Right ventricle myocardium superior (tissue), 1 donor: ENCODE measurements at regions not wholly inside any gene's neighbourhood (a gene's known extent, or its start where the extent isn't known, plus 50 kb on each side); places are given as distances from the start of the nearest gene placed in this dataset.
"Not testable (repeated sequence)": the region's sequence is repeated elsewhere in the genome, so short reads cannot be mapped to it uniquely, and the experiment has no call there.

ENCODE experiments used
- ATAC-seq: fragments of 200-7000 bp; cut with Tn5 transposase; one replicate; pipeline ENCODE4 v1.9.1; 2020; ENCODE audit warnings: mild to moderate bottlenecking; ENCODE audit not compliant: poor library complexity
- DNase-seq: peaks from one replicate; pipeline ENCODE4 v3.0.0-alpha.2; 2020
- intact Hi-C: fragments of 100-400 bp; cut with DNase I; formaldehyde crosslinking; loops from one replicate; pipeline ENCODE4 v1.11.2; 2022
- donor health status: DM: no; HTN: yes; CAD: no; lungs with severe emphysema.

DNA sequence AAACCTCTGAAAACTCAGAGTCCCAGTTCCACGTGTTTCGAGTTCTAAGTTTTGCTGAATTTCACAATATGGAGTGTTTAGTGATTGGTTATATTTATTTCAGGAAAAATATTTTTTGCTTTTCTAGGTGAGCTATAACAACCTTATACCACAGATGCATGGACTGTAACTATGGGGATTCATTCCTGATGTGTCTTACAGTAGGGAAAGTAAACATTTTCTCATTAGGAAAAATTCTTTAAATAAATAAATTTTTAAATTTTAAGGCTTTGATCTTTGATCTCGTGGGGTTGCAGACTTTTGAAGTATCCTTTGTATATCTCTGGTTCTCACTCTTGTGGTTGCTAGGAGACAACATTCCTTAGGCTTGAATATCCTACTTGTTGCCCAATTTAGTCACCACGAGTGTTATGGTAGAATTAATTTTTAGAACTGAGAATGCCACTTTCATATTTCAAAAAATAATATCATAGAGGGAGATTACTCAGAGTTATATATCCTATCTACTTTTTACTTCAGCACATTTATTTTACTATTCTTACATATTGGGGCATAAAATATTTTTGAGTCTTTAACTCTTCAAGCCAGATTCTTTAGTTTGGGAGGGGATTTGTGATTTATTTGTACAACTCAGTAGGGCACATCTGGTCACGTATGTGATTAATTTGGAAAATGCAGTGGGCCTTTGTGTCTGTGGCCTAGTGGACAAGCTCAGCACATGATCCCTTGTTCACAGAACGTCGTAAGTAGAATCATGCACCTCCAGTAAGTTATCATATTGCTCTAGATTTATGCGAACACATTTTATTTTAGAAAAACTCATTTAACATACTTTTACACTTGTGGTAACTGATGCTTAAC lies 224.0 kb downstream of the TTC6 start:
- intact Hi-C loops, result no loop called here
- DNase-seq, result no peak
- no peak for ATAC-seq

DNA sequence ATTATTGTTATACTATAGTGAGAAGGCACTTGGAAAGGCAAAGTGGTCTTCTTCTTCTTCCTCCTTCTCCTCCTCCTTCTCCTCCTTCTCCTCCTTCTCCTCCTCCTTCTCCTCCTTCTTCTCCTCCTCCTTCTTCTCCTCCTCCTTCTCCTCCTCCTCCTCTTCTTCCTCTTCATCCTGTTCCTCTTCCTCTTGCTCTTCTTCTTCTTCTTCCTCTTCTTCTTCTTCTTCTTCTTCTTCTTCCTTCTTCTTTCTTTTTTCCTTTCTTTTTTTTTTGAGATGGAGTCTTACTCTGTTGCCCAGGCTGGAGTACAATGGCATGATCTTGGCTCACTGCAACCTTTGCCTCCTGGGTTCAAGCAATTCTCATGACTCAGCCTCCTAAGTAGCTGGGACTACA lies 225.4 kb downstream of the TTC6 start:
- intact Hi-C loops, DNase-seq, ATAC-seq: not testable (repeated sequence)

DNA sequence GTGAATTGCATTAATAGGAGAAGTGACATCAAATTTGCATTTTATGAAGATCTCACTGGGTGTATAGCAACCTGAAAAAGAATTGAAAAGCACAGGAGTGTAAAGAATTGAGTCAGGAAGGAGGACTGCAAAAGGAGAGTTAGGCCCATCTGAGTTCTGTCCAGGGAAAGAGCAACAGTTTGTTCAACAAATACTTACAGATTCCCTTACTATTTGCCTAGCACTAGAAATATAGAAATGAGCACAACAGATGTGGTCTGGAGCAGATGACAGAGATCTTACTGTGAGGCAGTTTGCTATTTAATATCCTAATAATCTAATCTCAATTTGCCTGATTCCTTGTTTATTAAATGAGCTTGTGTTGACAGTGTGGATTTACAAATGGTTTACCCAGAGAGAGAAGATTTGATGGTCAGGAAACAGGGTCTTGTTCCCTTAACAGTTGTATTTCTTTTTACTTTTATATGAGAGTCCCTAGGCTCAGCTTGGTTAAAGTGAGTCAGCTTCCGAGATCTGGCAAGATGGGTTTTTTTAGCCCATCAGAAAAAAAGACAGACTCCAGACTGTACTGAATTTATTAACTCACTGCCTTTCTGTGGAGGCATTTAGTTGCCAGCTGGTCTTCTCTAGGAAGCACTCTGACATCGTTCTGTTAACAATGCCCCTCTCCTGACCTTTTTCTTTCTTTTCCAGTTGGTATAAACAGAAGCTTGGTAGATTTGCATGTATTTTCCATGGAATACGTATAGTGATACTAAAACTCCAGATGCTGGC lies 229.7 kb downstream of the TTC6 start:
- ATAC-seq, result no peak
- DNase-seq, result no peak
- intact Hi-C loops, result no loop called here

DNA sequence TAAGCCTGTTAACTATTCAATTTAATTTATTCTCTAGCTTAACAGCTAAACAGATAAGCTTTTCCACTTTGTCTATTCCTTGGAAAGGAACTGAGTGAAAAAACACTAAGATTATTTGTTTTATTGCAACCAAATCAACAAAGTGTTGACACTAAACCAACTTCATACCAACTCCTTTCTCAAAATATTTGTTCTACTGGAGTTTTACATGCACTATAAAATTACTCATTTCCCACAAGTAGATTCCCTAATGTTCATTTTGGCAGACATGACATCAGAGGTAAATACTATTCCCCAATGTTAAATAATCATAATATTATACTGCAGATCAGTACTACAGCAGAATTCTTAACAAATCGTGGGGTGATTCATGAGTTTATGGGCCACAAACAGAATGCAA lies 231.4 kb downstream of the TTC6 start:
- ATAC-seq, result no peak
- intact Hi-C loops, result no loop called here
- DNase-seq, result no peak

DNA sequence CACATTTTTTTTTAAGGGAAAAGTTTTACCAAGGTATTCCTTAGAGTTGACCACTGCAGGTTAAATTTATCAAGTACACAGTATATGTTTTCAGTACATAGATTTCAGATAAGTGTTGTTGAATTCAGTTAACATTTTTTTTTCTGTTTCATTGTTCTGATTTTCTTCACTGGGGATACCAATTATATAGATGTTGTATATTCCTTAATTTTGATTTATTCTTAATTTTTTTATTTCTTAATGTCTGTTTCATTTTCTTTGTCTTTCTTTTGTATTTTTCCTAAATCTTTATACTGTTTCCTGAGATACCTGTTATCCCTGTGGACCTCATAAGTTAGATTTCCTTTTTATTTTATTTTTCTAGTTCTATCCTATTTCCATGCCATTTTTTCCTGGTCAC lies 234.8 kb downstream of the TTC6 start:
- ATAC-seq (no peak), DNase-seq (no peak)
- intact Hi-C loops, result no loop called here

DNA sequence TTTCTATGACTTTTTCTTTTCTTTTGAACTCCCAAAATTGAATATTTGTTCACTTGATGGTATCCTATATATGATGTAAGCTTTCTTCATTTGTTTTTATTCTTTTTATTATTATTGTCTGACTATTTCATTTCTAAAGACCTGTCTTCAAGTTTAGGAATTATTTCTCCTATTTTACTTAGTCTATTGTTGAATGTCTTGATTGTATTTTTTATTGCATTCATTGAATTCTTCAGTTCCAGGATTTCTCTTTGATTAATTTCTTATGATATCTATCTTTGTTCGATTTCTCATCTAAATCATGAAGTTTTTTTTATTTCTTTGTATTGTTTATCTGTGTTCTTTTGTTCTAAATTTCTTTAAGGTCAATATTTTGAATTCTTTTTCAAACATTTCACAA lies 238.8 kb downstream of the TTC6 start:
- DNase-seq (no peak), ATAC-seq (no peak)
- intact Hi-C loops, result no loop called here

DNA sequence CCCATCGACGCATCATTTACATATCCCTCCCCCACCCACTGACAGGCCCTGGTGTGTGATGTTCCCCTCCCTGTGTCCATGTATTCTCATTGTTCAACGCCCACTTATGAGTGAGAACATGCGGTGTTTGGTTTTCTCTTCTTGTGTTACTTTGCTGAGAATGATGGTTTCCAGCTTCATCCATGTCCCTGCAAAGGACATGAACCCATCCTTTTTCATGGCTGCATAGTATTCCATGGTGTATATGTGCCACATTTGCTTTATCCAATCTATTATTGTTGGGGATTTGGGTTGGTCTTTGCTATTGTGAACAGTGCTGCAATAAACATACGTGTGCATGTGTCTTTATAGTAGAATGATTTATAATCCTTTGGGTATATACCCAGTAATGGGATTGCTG lies 243.3 kb downstream of the TTC6 start:
- DNase-seq, intact Hi-C loops, ATAC-seq: not testable (repeated sequence)

DNA sequence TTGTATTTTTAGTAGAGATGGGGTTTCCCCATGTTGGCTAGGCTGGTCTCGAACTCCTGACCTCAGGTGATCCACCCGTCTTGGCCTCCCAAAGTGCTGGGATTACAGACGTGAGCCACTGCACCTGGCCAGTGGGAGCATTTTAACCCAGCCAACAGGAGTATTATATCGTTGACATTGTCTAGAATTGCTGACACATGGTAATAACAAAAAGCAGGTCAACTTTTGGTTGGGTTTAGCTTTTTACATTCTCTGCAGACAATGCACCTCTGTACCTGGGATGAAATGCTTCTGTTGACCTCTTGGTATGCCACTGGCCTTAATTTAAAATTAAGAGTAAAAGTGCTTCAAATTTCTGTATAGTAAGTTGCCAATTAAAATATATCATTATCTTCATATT lies 245.6 kb downstream of the TTC6 start:
- ATAC-seq, intact Hi-C loops, DNase-seq: not testable (repeated sequence)

DNA sequence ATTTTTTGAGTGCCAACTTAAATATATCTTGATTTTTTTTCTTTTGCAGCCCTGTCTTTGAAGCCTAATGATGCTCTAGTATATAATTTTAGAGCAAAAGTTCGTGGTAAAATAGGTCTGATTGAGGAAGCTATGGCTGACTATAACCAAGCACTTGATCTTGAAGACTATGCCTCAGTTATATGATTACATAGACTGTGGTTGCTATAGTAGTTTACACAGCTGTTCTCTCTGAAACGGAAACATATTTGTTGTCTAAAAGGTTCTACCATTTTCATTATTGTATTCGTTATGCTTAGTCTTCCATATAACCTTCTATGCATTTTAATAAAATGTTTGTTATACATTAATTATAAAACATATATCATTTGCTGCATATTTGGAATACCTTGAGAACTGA lies 246.7 kb downstream of the TTC6 start:
- ATAC-seq (no peak), DNase-seq (no peak)
- intact Hi-C loops, result no loop called here

DNA sequence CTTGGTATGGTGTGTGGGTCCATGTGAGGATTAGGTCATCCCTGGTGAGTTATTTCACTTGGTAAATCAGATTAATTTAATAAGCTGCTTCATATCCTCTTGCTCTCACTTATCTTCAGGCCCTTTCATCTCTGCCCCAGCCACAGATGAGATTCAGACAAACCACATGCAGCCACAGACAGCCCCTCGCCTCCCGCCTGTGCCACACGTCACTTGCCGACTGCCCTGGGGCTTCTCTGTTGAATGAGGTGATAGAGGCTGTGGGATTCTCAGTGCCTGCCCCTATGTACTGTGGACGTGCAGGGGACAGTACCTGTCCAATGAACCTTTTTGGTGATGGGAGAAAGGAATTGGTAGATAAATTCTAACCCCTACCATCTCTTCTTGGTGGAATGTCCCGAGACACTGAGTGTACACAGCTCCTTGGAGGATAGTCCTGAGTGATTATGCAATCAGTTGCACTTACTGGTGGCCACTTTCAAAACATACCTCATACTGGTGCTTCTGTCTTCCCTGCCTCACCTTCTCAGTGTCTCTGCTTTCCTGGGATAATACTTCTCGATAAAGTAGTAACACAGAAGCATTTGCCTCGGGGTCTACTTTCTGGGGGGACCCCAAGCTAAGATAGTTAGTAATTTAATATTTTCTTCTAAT lies 248.7 kb downstream of the TTC6 start:
- intact Hi-C loops, result no loop called here
- no peak for DNase-seq
- ATAC-seq, result no peak

DNA sequence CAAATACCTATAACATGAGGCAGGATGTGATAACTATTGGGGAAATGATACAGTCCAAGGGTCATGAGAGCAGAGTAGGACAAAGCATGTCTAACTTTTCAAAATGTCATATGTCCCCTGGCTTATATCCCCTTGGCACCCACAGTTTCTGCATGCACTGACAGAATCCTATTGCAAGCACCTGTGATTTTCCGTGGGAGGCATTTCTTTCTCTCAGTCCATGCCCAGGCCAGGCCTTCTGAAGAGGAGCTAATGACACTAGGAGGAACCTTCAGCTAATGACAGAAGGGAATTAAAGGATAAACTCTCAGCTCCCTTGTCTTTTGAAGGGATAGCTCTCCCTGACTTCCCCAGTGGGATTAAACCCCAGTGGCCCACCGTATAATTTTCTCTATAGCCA lies 249.2 kb downstream of the TTC6 start:
- no peak for ATAC-seq
- intact Hi-C loops, result no loop called here
- no peak for DNase-seq

DNA sequence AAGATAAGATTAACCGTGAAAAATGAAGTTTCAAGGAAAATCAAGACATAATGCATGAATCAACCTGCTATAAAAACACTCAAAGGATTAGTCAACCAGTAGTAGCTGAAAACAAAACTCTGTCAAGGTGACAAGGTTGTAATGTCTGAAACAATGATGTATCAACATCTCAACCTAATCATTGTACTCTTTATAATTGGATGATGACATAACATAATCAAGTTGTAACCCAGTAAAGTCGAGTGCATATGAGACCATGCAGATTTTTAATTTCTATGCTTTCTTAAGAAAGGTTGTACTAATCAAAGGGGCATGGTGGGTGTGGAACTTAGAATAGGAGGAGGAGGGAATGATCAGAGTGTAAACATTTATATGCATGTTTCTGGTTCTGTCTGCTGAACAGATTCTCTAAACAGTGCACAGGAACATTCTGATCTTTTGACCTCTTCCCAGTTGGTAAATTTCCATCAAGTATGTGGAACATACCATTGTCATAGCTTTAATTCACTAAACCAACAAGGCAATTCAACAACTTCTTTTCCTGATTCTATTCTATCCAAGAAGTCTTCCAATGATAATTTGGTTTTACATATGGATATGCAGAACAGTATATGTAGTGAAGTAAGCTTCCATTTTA lies 253.7 kb downstream of the TTC6 start:
- intact Hi-C loops, result no loop called here
- DNase-seq (no peak), ATAC-seq (no peak)

DNA sequence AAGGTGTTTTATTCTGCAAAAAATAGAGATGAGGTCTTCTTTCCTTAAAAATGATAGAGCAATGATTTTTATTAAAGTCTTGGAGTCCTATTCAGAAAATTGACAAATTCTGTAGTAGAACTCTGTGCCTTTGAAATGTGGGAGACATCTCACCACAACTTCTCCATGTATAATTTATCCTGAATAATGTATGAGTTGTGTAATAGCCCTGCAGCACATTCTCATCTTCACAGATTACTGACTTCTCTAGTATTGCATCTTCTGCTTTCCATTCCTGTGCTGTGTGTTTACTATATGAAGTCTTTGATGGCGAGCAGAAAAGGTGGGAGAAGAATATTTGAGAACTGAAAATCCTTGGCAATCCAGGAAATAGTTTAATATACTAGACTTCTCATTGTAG lies 255.6 kb downstream of the TTC6 start:
- DNase-seq, result no peak
- ATAC-seq, result no peak
- intact Hi-C loops, result no loop called here

DNA sequence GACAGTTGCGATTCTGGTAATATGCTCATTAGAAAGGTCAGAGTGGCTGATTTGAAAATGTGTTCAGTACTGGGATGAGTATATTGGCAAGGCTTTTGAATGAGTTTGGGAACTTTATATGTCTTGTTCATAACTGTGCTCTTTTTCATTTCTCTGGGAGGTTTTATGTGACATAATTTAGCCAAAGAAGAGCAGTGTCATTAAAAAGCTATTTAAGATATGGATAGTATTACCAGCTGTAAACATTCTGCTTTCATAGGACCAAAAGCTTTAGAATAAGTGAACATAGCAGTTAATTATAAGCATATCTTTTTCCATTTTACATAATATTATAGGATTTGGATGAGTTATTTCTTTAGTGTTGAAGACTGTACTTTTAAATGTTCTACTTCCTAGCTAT lies 260.4 kb downstream of the TTC6 start:
- no peak for ATAC-seq
- no peak for DNase-seq
- intact Hi-C loops, result no loop called here

DNA sequence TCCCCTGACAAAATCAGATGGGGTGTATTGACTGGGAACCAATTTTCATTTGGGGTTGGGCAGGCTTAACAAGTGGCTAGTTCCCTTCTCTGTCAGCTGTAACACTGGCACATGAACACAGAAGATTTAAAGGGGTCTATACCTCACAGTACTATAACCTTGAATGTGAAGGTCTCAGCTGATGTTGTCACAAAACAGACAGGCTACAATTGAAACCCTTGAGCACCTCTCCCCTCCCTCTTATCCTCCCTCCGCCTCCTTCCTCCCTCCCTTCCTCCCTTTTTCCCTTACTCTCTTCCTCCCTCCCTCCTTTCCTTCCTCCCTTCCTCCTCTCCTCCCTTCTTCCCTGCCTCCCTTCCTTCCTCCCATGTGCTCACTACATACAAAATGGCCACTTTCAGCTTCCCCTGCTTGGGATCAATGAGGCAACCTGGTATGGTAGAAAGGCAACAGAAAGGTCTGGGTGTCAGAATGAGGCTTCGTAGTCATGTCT lies 262.4 kb downstream of the TTC6 start:
- intact Hi-C loops, result no loop called here

DNA sequence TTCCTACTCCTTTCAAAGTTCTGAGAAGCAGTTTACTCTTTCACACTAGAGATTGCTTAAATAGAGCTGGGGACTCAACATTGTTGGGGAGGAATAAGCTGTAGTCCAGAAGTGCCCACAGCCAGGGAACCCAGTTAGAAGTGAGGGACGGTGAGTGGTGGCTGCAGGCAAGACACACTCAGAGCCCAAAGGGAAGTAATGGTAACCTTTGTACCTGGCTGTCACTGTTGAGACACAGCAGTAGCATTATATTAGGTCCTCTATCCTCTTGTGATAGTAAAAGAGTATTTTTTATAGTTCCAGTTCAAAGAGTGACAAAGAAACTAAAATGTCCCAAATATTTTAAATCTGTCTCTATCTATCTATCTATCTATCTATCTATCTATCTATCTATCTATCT lies 263.3 kb downstream of the TTC6 start:
- no peak for DNase-seq
- no peak for ATAC-seq
- intact Hi-C loops, result no loop called here

More for the DNA sequence above, 262.4 kb downstream of the TTC6 start:
- ATAC-seq (no peak), DNase-seq (no peak)

DNA sequence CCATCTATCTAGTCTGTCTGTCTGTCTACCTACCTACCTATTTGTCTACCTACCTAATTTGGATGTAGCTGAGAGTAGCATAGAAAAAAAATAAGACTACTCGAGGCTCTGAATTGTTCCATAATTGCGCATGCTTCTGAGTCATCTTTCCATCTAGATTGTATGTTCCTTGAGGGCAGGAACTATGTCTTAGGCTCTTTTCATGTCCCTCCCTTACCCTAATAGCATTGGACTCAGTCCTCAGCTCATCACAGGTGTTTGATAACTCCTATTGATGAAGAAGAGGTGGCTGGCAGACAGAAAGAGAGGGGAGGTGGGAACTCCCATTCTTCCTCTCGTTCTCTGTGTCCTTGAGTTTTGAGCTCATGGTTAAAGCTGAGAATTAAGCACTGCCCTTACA lies 263.7 kb downstream of the TTC6 start:
- DNase-seq (no peak), ATAC-seq (no peak)
- intact Hi-C loops, result no loop called here

DNA sequence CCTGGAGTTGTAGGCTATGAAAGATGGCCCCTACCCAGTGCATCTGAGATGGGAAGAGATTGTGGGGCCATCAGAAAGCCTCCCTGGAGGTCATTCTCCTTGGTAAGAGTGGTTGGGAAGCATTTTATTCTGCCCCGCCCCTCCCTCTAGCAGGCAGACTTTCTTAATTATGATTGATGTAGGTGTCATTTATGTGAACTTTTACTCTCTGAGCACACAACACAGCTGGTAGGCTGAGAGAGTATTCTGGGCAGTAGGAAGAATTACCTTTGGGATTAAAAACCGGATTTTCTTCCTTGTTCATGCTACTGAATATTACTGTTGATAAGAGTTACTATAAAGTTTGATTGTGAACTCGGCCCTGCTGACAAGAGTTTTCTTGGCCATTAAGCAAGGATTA lies 266.8 kb downstream of the TTC6 start:
- intact Hi-C loops, result no loop called here
- no peak for ATAC-seq
- DNase-seq, result no peak

DNA sequence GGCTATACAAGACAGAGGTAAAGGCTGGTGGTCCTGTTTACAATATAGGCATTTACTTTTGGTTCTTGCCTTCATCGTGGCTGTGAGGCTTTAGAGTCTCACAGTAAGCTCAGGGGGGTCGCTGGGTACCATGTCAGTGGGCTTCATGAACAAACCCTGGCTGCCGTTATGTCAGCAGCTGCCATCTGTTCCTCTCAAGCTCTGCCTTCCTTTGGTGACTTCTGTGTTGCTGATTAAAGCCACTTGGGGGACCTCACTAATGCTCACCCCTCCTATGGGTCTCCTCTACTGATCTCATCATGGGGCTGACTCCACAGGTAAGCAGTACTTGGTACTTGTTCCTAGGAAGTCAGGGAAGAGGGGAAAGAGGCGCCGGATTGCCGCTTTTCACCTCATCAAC lies 268.7 kb downstream of the TTC6 start:
- intact Hi-C loops, result no loop called here
- no peak for DNase-seq
- no peak for ATAC-seq
